Small intestine (tissue), 7 donors: ENCODE measurements at regions not wholly inside any gene's neighbourhood (a gene's known extent, or its start where the extent isn't known, plus 50 kb on each side); places are given as distances from the start of the nearest gene placed in this dataset.
"Not testable (repeated sequence)": the region's sequence is repeated elsewhere in the genome, so short reads cannot be mapped to it uniquely, and the experiment has no call there.

ENCODE experiments used
- DNase-seq, 2 donors: peaks; one replicate each; pipeline versions ENCODE4 v3.0.0 to v3.0.0-alpha.2; 2013
- FAIRE-seq: peaks from 2 replicates; lab custom pipeline; 2012; peaks lifted over from hg19 to GRCh38; lab: Jason Lieb, UNC
- H3K27ac ChIP-seq, 3 donors: one replicate each; pipeline ENCODE4 v1.5.1; 2013; ENCODE audit warnings: low read length in 2 of 3, mild to moderate bottlenecking in 2 of 3, control low read depth in 1 of 3, inconsistent platforms in 1 of 3, low read depth in 1 of 3, moderate library complexity in 1 of 3
- H3K27me3 ChIP-seq, 3 donors: one replicate each; pipeline ENCODE4 v1.6.1; 2013; ENCODE audit warnings: low read length in 3 of 3, inconsistent platforms in 1 of 3; ENCODE audit not compliant: control insufficient read depth in 3 of 3, insufficient read depth in 3 of 3
- H3K36me3 ChIP-seq, 3 donors: one replicate each; pipeline ENCODE4 v1.6.1; 2013; ENCODE audit warnings: low read length in 3 of 3, inconsistent platforms in 1 of 3, low read depth in 1 of 3, mild to moderate bottlenecking in 1 of 3, moderate library complexity in 1 of 3; ENCODE audit not compliant: control insufficient read depth in 3 of 3, insufficient read depth in 2 of 3
- H3K4me1 ChIP-seq, 3 donors: one replicate each; pipeline ENCODE4 v1.6.1; 2013; ENCODE audit warnings: low read length in 2 of 3, inconsistent platforms in 1 of 3, low read depth in 1 of 3, mild to moderate bottlenecking in 1 of 3, moderate library complexity in 1 of 3; ENCODE audit not compliant: control insufficient read depth in 3 of 3, insufficient read depth in 2 of 3
- H3K4me3 ChIP-seq, 3 donors: one replicate each; pipeline ENCODE4 v1.5.1; 2013; ENCODE audit warnings: low read length in 3 of 3, control low read depth in 1 of 3, inconsistent platforms in 1 of 3, low read depth in 1 of 3, mild to moderate bottlenecking in 1 of 3, moderate library complexity in 1 of 3
- H3K9me3 ChIP-seq, 2 donors: one replicate each; pipeline ENCODE4 v1.6.1; 2013; ENCODE audit warnings: low read depth in 1 of 2, low read length in 1 of 2; ENCODE audit not compliant: control insufficient read depth in 2 of 2, insufficient read depth in 1 of 2
- WGBS, 3 donors: extraction: QIAGEN DNeasy Blood & Tissue Kit; methylation state at CpG; one replicate each; pipeline ENCODE4 v1.1.7; 2013; 5-methylcytosine and 5-hydroxymethylcytosine counted together
- donor health status: healthy with polysubstance abuse.
- donor health status: control.
- donor health status: control.
- donor health status: Bipolar disorder and iron deficiency.
- donor health status: healthy.

DNA sequence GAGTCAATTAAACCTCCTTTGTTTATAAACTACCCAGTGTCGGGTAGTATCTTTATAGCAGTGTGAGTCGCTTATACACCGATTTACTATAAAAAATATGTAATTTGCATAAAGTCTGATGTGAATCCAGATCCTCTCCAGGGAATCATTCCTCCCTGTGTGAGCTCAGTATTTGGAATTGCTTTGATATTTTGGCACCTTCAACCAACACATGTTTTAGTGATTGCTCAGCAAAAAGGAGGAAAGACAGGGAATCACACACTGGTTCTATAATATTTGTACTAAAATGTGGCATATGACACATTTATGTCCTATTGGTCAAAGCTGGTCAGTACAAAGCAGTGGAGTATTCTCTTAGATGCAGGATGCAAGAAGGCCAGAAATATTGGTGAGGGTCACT, 703.9 kb upstream of the ATXN7L3B start:
- FAIRE-seq (no peak), DNase-seq (no peak)
- Histone ChIP-seq H3K27ac (no peak overlapping the region), H3K36me3 (no peaks in the 10 kb centered on the region), H3K9me3 (peaks cover 0 to 11% of the 10 kb centered on the region in 2 donors), H3K27me3 (no peaks in the 10 kb centered on the region), H3K4me1 (no peaks in the 10 kb centered on the region), H3K4me3 (no peak overlapping the region)
- WGBS, 3 donors: 80 to 86% (median 80%) methylated on average over 3 of the region's 3 CpGs

GRCh38 chr12:73841963-73842362, 695.7 kb upstream of the ATXN7L3B start:
- no peak for DNase-seq
- H3K27ac ChIP-seq: no peak overlapping the region
- no peaks in the 10 kb centered on the region for H3K9me3 ChIP-seq
- FAIRE-seq: no peak
- H3K27me3 ChIP-seq: no peaks in the 10 kb centered on the region
- H3K4me1 ChIP-seq: no peaks in the 10 kb centered on the region
- no peaks in the 10 kb centered on the region for H3K36me3 ChIP-seq
- WGBS, 3 donors: 85 to 93% (median 87%) methylated on average over 2 of the region's 2 CpGs
- H3K4me3 ChIP-seq: no peak overlapping the region

GRCh38 chr12:73863546-73863945, 674.1 kb upstream of the ATXN7L3B start:
- Histone ChIP-seq H3K9me3 (no peaks in the 10 kb centered on the region), H3K36me3 (no peaks in the 10 kb centered on the region), H3K27ac (no peak overlapping the region), H3K27me3 (no peaks in the 10 kb centered on the region), H3K4me3 (no peak overlapping the region), H3K4me1 (no peaks in the 10 kb centered on the region)
- DNase-seq (no peak), FAIRE-seq (no peak)
- 36 to 49% (median 45%) methylated on average over 2 of the region's 2 CpGs for WGBS, 3 donors

DNA sequence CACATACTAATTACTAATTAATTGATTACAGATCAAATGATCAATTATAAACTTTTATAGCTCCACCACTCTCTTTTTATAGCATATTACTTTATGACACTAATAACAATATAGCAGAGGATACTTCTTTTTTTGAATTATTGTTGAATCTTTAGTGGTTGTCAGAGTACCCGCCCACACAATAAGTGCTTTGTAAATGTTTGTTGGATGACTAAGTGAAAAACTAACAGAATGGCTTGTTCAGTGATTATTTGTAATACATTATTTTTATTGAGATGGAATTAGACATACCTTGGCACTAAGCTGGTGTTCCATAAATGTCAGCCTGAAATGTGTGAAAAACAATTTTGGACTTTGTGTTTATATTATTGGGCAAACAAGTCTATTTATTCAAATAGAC, 670.5 kb upstream of the ATXN7L3B start:
- no peaks in the 10 kb centered on the region for H3K27me3 ChIP-seq
- FAIRE-seq (no peak), DNase-seq (no peak)
- H3K9me3 ChIP-seq: no peaks in the 10 kb centered on the region
- no peaks in the 10 kb centered on the region for H3K4me1 ChIP-seq
- H3K4me3 ChIP-seq: no peak overlapping the region
- no peak overlapping the region for H3K27ac ChIP-seq
- WGBS, 3 donors: 19 to 77% (median 35%) methylated on average over 1 of the region's 1 CpG
- no peaks in the 10 kb centered on the region for H3K36me3 ChIP-seq

DNA sequence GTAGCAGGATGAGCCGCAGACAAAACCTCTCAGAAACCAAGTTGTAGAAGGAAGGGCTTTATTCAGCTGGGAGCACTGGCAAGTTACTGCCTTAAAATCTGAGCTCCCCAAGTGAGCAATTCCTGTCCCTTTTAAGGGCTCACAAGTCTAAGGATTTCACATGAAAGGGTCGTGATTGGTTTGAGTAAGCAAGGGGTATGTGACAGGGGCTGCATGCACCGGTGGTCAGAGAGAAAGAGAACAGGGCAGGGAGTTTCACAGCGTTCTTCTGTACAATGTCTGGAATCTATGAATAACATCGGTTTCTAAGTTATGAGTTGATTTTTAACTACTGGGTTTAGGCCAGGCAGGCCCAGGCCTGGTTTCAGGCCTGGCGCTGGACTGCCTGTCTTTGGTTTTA, 660.3 kb upstream of the ATXN7L3B start:
- H3K4me3 ChIP-seq, FAIRE-seq, DNase-seq, H3K9me3 ChIP-seq, H3K36me3 ChIP-seq, H3K27ac ChIP-seq, H3K27me3 ChIP-seq, H3K4me1 ChIP-seq: not testable (repeated sequence)
- WGBS, 3 donors: 87 to 97% (median 89%) methylated on average over 6 of the region's 6 CpGs

- Histone ChIP-seq H3K4me1 (peaks cover 0 to 6% (median 0%) of the 10 kb centered on the region in 3 donors), H3K9me3 (no peaks in the 10 kb centered on the region), H3K4me3 (no peak overlapping the region), H3K27me3 (no peaks in the 10 kb centered on the region), H3K27ac (no peak overlapping the region), H3K36me3 (no peaks in the 10 kb centered on the region)
- DNase-seq (peak; percentile 24 to 57), FAIRE-seq (no peak)
- 17 to 41% (median 38%) methylated on average over 1 of the region's 1 CpG for WGBS, 3 donors
These were observed 645.4 kb upstream of the ATXN7L3B start for GRCh38 chr12:73892201-73892600.

GRCh38 chr12:73898645-73899044, 639.0 kb upstream of the ATXN7L3B start:
- no peak for DNase-seq
- WGBS, 3 donors: 72 to 75% (median 74%) methylated on average over 4 of the region's 4 CpGs
- no peaks in the 10 kb centered on the region for H3K4me1 ChIP-seq
- H3K4me3 ChIP-seq: no peak overlapping the region
- no peaks in the 10 kb centered on the region for H3K9me3 ChIP-seq
- H3K36me3 ChIP-seq: no peaks in the 10 kb centered on the region
- FAIRE-seq: no peak
- H3K27ac ChIP-seq: no peak overlapping the region
- no peaks in the 10 kb centered on the region for H3K27me3 ChIP-seq

DNA sequence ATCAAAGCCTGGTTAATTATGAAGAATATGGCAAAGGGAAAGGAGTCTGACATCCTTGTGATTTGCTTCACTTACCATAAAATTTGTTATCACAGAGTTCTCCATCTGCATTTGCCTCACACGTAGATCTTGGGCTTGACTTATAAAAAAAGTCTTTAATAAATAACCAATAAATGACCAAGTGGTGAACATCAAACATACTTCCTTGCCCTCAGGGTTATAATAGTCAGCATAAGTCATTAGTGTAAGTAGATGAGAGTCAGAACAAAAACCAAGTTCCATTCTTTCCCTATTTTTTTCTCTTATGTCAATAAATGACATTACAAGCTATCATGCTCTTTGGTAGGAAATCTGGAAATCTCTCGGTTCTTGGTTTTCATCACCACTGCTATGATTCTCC, 635.4 kb upstream of the ATXN7L3B start:
- no peaks in the 10 kb centered on the region for H3K9me3 ChIP-seq
- H3K27me3 ChIP-seq: no peaks in the 10 kb centered on the region
- H3K4me3 ChIP-seq: no peak overlapping the region
- no peaks in the 10 kb centered on the region for H3K4me1 ChIP-seq
- H3K27ac ChIP-seq: no peak overlapping the region
- 18 to 64% (median 45%) methylated on average over 2 of the region's 2 CpGs for WGBS, 3 donors
- DNase-seq: no peak
- FAIRE-seq: no peak
- H3K36me3 ChIP-seq: no peaks in the 10 kb centered on the region

- no peak overlapping the region for H3K27ac ChIP-seq
- H3K27me3 ChIP-seq: no peaks in the 10 kb centered on the region
- DNase-seq (no peak), FAIRE-seq (no peak)
- no peaks in the 10 kb centered on the region for H3K4me1 ChIP-seq
- no peaks in the 10 kb centered on the region for H3K9me3 ChIP-seq
- no peaks in the 10 kb centered on the region for H3K36me3 ChIP-seq
- 80 to 83% (median 82%) methylated on average over 4 of the region's 4 CpGs for WGBS, 3 donors
- H3K4me3 ChIP-seq: no peak overlapping the region
These were observed 630.9 kb upstream of the ATXN7L3B start for GRCh38 chr12:73906757-73907156.
